C4-2B (cell line): ENCODE measurements at regions not wholly inside any gene's neighbourhood (a gene's known extent, or its start where the extent isn't known, plus 50 kb on each side); places are given as distances from the start of the nearest gene placed in this dataset.
"Not testable (repeated sequence)": the region's sequence is repeated elsewhere in the genome, so short reads cannot be mapped to it uniquely, and the experiment has no call there.

Experiments
- H3K27ac ChIP-seq: fragments of 450-650 bp; 2 replicates; pipeline ENCODE4 v1.5.1; 2017
- ZFX ChIP-seq: fragments of 450-650 bp; IDR thresholded peaks from 2 replicates; pipeline ENCODE4 v1.6.1; 2017
- TF ChIP-seq, protein P1 (sequence below): fragments of 450-650 bp; conservative IDR thresholded peaks from 2 replicates; pipeline ENCODE4 v1.5.1; 2017; ENCODE audit warnings: mild to moderate bottlenecking

GRCh38 chr1:157460381-157460780 lies 91.9 kb downstream of the FCRL5 start:
- no peak for TF ChIP-seq ZFX
- TF ChIP-seq, protein P1, sequence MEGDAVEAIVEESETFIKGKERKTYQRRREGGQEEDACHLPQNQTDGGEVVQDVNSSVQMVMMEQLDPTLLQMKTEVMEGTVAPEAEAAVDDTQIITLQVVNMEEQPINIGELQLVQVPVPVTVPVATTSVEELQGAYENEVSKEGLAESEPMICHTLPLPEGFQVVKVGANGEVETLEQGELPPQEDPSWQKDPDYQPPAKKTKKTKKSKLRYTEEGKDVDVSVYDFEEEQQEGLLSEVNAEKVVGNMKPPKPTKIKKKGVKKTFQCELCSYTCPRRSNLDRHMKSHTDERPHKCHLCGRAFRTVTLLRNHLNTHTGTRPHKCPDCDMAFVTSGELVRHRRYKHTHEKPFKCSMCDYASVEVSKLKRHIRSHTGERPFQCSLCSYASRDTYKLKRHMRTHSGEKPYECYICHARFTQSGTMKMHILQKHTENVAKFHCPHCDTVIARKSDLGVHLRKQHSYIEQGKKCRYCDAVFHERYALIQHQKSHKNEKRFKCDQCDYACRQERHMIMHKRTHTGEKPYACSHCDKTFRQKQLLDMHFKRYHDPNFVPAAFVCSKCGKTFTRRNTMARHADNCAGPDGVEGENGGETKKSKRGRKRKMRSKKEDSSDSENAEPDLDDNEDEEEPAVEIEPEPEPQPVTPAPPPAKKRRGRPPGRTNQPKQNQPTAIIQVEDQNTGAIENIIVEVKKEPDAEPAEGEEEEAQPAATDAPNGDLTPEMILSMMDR: no peak
- no peak overlapping the region for H3K27ac ChIP-seq

DNA sequence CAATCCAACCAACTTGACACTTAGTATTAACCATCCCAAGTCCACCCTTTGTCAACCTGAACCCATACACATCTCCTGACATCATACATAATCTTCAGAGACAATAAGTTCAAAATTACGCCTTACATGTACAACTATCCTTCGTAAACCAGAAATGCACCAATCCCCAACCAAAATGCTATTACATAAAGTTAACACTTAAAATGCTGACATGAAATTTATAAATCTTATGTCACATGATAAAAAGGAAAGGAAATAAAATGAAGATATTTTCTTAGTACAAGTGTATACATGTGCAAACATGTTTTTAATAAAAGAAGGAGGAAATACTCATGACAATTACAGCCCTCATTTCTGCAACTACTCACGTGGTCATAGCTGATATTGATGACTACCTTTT lies 95.0 kb downstream of the FCRL5 start:
- TF ChIP-seq ZFX: no peak
- TF ChIP-seq, protein P1: no peak
- H3K27ac ChIP-seq: no peak overlapping the region

GRCh38 chr1:157455318-157455717 lies 97.0 kb downstream of the FCRL5 start:
- H3K27ac ChIP-seq: no peak overlapping the region
- TF ChIP-seq, protein P1: no peak
- no peak for TF ChIP-seq ZFX

- no peak overlapping the region for H3K27ac ChIP-seq
- TF ChIP-seq, protein P1: no peak
- no peak for TF ChIP-seq ZFX
Observed at GRCh38 chr1:157450106-157450505, 102.2 kb downstream of the FCRL5 start.

GRCh38 chr1:157448636-157449035 lies 103.7 kb downstream of the FCRL5 start:
- TF ChIP-seq ZFX: no peak
- TF ChIP-seq, protein P1: no peak
- no peak overlapping the region for H3K27ac ChIP-seq

- not testable (repeated sequence) for H3K27ac ChIP-seq
Observed at GRCh38 chr1:157446356-157446755, 106.0 kb downstream of the FCRL5 start.

GRCh38 chr1:157445616-157446140 lies 106.6 kb downstream of the FCRL5 start:
- H3K27ac ChIP-seq: not testable (repeated sequence)

- H3K27ac ChIP-seq: no peak overlapping the region
- TF ChIP-seq, protein P1: no peak
- no peak for TF ChIP-seq ZFX
Observed at GRCh38 chr1:157442065-157442464, 110.2 kb downstream of the FCRL5 start.
